PFSK-1 (cell line): ENCODE measurements at regions not wholly inside any gene's neighbourhood (a gene's known extent, or its start where the extent isn't known, plus 50 kb on each side); places are given as distances from the start of the nearest gene placed in this dataset.

Experiments used
- FOXP2 ChIP-seq: optimal IDR thresholded peaks from 2 replicates; pipeline ENCODE3; 2011; ENCODE audit warnings: borderline replicate concordance, control low read depth, inconsistent platforms; ENCODE audit not compliant: insufficient read depth; ENCODE audit errors: extremely low read length, extremely low read depth
- POLR2AphosphoS5 ChIP-seq: IDR thresholded peaks from 2 replicates; pipeline ENCODE4 v1.6.1; 2012; ENCODE audit warnings: low read depth, mild to moderate bottlenecking, control low read depth, low read length, moderate library complexity
- REST ChIP-seq, 2 experiments: IDR thresholded peaks; 2 replicates each; pipeline versions ENCODE4 v1.6.1 to v1.8.0; 2011 to 2012; ENCODE audit warnings: low read depth in 2 of 2, low read length in 2 of 2, control low read depth in 1 of 2, inconsistent platforms in 1 of 2, mild to moderate bottlenecking in 1 of 2, moderate library complexity in 1 of 2; ENCODE audit not compliant: insufficient read depth in 1 of 2
- SIN3A ChIP-seq: IDR thresholded peaks from 2 replicates; pipeline ENCODE4 v1.6.1; 2012; ENCODE audit warnings: mild to moderate bottlenecking, low read length, moderate library complexity, borderline replicate concordance; ENCODE audit not compliant: insufficient read depth
- TAF1 ChIP-seq: IDR thresholded peaks from 2 replicates; pipeline ENCODE4 v1.6.1; 2012; ENCODE audit warnings: low read length, control low read depth, borderline replicate concordance; ENCODE audit not compliant: insufficient read depth

DNA sequence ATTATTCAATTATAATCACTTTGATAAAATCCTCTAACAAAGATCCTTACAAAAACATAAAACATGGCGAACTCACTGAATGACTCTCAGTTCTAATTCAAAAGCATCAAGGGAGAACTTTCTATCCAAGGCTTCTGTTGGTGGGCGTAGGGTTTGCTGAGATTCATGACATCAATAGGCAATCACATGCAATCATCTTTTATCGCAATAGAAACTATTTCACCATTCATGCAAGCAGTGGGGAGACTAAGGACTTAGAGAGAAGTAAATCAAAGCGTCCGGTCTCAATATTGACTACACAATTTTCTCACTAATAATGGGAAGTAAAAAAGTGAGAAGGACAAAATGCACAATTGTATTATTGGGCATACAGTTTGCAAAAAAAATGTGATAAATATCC is 168.7 kb downstream of the SCG2 start:
- TF ChIP-seq POLR2AphosphoS5 (no peak), SIN3A (no peak), REST (IDR thresholded peaks at IDR 0.05; ENCODE audit: insufficient read depth in 1 of 2, low read depth in 2 of 2, low read length in 2 of 2) (no peak), FOXP2 (no peak), TAF1 (no peak)

GRCh38 chr2:223437788-223438187 is 164.4 kb downstream of the SCG2 start:
- TF ChIP-seq FOXP2 (no peak), TAF1 (no peak), SIN3A (no peak), REST (IDR thresholded peaks at IDR 0.05; ENCODE audit: insufficient read depth in 1 of 2, low read depth in 2 of 2, low read length in 2 of 2) (no peak), POLR2AphosphoS5 (no peak)

DNA sequence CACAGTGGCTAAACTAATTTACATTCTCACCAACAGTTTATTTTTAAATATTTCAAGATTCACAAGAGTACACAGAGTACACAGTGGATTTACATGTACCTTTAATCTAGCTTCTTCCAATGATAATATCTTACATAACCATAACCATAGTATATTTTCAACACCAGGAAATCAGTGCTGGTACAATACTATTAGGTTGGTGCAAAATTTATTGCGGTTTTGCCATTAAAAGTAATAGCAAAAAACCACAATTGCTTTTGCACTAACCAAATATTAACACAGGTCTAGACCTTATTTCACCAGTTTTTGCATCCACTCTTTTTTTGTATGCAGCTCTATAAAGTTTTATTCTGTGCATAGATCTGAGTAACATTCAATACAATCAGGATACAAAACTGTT is 163.0 kb downstream of the SCG2 start:
- TF ChIP-seq POLR2AphosphoS5 = no peak
- no peak for TF ChIP-seq REST (IDR thresholded peaks at IDR 0.05; ENCODE audit: insufficient read depth in 1 of 2, low read depth in 2 of 2, low read length in 2 of 2)

GRCh38 chr2:223439786-223440185 is 162.4 kb downstream of the SCG2 start:
- no peak for TF ChIP-seq TAF1
- no peak for TF ChIP-seq FOXP2
- TF ChIP-seq REST (IDR thresholded peaks at IDR 0.05; ENCODE audit: insufficient read depth in 1 of 2, low read depth in 2 of 2, low read length in 2 of 2) = no peak
- no peak for TF ChIP-seq POLR2AphosphoS5
- TF ChIP-seq SIN3A = no peak

DNA sequence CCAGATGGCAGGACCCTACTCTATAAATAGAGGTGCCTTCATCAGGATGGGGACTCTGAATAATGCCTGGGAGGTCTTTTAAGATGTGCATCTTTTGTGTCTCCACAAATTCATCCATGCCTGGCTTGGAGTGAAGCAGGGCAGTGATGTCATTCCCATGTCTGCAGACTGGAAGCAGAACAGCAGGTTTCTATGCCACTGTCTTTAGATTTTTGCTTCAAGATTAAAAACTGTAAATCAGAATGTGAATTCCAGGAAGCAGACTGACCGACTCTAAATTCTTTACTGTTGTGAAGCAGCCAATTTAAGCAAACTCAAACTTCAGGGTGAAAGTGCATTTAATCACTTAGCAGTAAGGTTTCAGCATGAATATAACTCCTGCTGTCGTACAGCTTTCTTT is 159.3 kb downstream of the SCG2 start:
- TF ChIP-seq REST (IDR thresholded peaks at IDR 0.05; ENCODE audit: insufficient read depth in 1 of 2, low read depth in 2 of 2, low read length in 2 of 2) = no peak
- TF ChIP-seq SIN3A = no peak
- no peak for TF ChIP-seq POLR2AphosphoS5
- no peak for TF ChIP-seq TAF1
- no peak for TF ChIP-seq FOXP2
